OCI-LY3 (cell line): ENCODE measurements at regions not wholly inside any gene's neighbourhood (a gene's known extent, or its start where the extent isn't known, plus 50 kb on each side); places are given as distances from the start of the nearest gene placed in this dataset.

Experiments
- H2AFZ ChIP-seq: fragments of 200-600, 300-600 bp; shearing (Covaris generic); 2 replicates; pipeline ENCODE4 v1.6.0; 2014; ENCODE audit warnings: antibody characterized with exemption, low read depth, low read length
- H3K27ac ChIP-seq: fragments of 200-600, 300-600 bp; sonication (generic); 2 replicates; pipeline ENCODE4 v1.5.1; 2014; ENCODE audit warnings: mild to moderate bottlenecking, low read length, moderate library complexity, mixed read lengths
- H3K27me3 ChIP-seq: fragments of 200-600, 300-600 bp; sonication (generic); 2 replicates; pipeline ENCODE4 v1.6.1; 2014; ENCODE audit warnings: low read depth, low read length, mixed read lengths
- H3K36me3 ChIP-seq: fragments of 200-600, 300-600 bp; sonication (generic); replicated peaks from 2 replicates; pipeline ENCODE3; 2014; ENCODE audit warnings: low read depth, low read length, mixed read lengths
- H3K4me1 ChIP-seq: fragments of 300-600, 200-600 bp; sonication (generic); 2 replicates; pipeline ENCODE4 v1.6.1; 2014; ENCODE audit warnings: low read length, mixed read lengths
- H3K4me2 ChIP-seq: fragments of 200-600, 300-600 bp; sonication (generic); 2 replicates; pipeline ENCODE4 v1.6.1; 2014; ENCODE audit warnings: low read length, mixed read lengths
- H3K4me3 ChIP-seq: fragments of 300-600, 200-600 bp; sonication (generic); 2 replicates; pipeline ENCODE4 v1.5.1; 2014; ENCODE audit warnings: antibody characterized with exemption, mild to moderate bottlenecking, low read length, moderate library complexity
- H3K79me2 ChIP-seq: fragments of 300-600, 200-600 bp; shearing (Covaris generic); 2 replicates; pipeline ENCODE4 v1.6.1; 2014; ENCODE audit warnings: mild to moderate bottlenecking, low read length, mixed read lengths
- H3K9ac ChIP-seq: fragments of 300-600, 200-600 bp; shearing (Covaris generic); 2 replicates; pipeline ENCODE4 v1.6.0; 2014; ENCODE audit warnings: mild to moderate bottlenecking, low read length, moderate library complexity
- H3K9me3 ChIP-seq: fragments of 200-600, 300-600 bp; shearing (Covaris generic); 2 replicates; pipeline ENCODE4 v1.6.1; 2014; ENCODE audit warnings: low read length, mixed read lengths; ENCODE audit not compliant: insufficient read depth
- H4K20me1 ChIP-seq: fragments of 200-600, 300-600 bp; sonication (generic); 2 replicates; pipeline ENCODE4 v1.6.1; 2016; ENCODE audit warnings: low read length, mixed read lengths; ENCODE audit not compliant: insufficient read depth
- EZH2phosphoT487 ChIP-seq: fragments of 200-600 bp; shearing (Covaris generic); IDR thresholded peaks from 2 replicates; pipeline ENCODE4 v1.6.1; 2018; ENCODE audit warnings: antibody characterized with exemption, mixed run types, low read depth
- TF ChIP-seq, protein P1 (sequence below): fragments of 200-600, 300-600 bp; sonication (generic); IDR thresholded peaks from 2 replicates; pipeline ENCODE4 v1.5.1; 2014; ENCODE audit warnings: antibody characterized with exemption, low read length, low read depth

GRCh38 chr1:11373029-11373894 is 100.3 kb downstream of the UBIAD1 start:
- Histone ChIP-seq H2AFZ (no peak overlapping the region), H3K79me2 (no peaks in the 10 kb centered on the region), H3K36me3 (no peaks in the 10 kb centered on the region), H3K27ac (no peak overlapping the region), H3K27me3 (no peaks in the 10 kb centered on the region), H3K4me3 (no peak overlapping the region), H4K20me1 (no peaks in the 10 kb centered on the region), H3K4me1 (no peaks in the 10 kb centered on the region), H3K9me3 (no peaks in the 10 kb centered on the region), H3K4me2 (no peak overlapping the region), H3K9ac (no peak overlapping the region)
- TF ChIP-seq, protein P1, sequence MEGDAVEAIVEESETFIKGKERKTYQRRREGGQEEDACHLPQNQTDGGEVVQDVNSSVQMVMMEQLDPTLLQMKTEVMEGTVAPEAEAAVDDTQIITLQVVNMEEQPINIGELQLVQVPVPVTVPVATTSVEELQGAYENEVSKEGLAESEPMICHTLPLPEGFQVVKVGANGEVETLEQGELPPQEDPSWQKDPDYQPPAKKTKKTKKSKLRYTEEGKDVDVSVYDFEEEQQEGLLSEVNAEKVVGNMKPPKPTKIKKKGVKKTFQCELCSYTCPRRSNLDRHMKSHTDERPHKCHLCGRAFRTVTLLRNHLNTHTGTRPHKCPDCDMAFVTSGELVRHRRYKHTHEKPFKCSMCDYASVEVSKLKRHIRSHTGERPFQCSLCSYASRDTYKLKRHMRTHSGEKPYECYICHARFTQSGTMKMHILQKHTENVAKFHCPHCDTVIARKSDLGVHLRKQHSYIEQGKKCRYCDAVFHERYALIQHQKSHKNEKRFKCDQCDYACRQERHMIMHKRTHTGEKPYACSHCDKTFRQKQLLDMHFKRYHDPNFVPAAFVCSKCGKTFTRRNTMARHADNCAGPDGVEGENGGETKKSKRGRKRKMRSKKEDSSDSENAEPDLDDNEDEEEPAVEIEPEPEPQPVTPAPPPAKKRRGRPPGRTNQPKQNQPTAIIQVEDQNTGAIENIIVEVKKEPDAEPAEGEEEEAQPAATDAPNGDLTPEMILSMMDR: no peak
- no peak for TF ChIP-seq EZH2phosphoT487

GRCh38 chr1:11373895-11374747 is 101.1 kb downstream of the UBIAD1 start:
- H3K27me3 ChIP-seq: no peaks in the 10 kb centered on the region
- no peak overlapping the region for H3K27ac ChIP-seq
- no peaks in the 10 kb centered on the region for H3K79me2 ChIP-seq
- no peaks in the 10 kb centered on the region for H3K4me1 ChIP-seq
- H3K36me3 ChIP-seq: no peaks in the 10 kb centered on the region
- no peak overlapping the region for H3K4me3 ChIP-seq
- no peaks in the 10 kb centered on the region for H3K9me3 ChIP-seq
- H3K4me2 ChIP-seq: no peak overlapping the region
- TF ChIP-seq, protein P1: no peak
- TF ChIP-seq EZH2phosphoT487: no peak
- H2AFZ ChIP-seq: no peak overlapping the region
- H4K20me1 ChIP-seq: no peaks in the 10 kb centered on the region
- no peak overlapping the region for H3K9ac ChIP-seq

GRCh38 chr1:11374748-11375110 is 101.7 kb downstream of the UBIAD1 start:
- Histone ChIP-seq H3K36me3 (no peaks in the 10 kb centered on the region), H3K4me2 (no peak overlapping the region), H3K4me3 (no peak overlapping the region), H3K9me3 (no peaks in the 10 kb centered on the region), H2AFZ (no peak overlapping the region), H3K9ac (no peak overlapping the region), H3K27me3 (peaks cover 2% of the 10 kb centered on the region; the same call in 1 of the 2 replicates), H3K79me2 (no peaks in the 10 kb centered on the region), H3K4me1 (no peaks in the 10 kb centered on the region), H3K27ac (no peak overlapping the region), H4K20me1 (no peaks in the 10 kb centered on the region)
- TF ChIP-seq, protein P1: no peak
- TF ChIP-seq EZH2phosphoT487: no peak

DNA sequence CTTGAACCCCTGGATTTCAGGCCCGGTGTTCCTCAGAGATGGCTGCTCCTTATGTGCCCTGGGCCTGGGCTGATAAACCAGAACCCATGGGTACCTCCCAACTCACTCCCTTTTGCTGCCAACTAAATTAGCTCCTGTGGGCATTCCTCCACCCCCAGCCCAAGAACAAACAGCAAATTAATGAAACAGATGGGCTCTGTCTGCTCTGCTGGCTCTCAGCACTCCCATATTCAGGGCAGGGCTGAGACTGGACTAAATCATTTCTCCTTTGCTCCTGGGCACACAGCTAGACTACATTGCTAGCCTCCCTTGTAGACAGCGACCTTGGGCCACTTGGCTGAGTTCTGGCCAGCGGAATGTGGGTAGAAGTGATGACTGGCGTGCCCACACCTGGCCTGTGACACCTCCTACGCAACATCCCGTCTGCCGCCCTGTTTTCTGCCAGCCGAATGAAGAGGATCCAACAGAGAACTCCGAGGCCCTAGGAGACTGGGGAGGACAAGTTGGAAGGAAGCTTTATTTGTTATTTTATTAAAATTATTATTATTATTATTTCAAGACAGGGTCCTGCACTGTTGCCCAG is 101.9 kb upstream of the DISP3 start:
- no peaks in the 10 kb centered on the region for H3K79me2 ChIP-seq
- H2AFZ ChIP-seq: no peak overlapping the region
- no peak overlapping the region for H3K4me2 ChIP-seq
- H3K9me3 ChIP-seq: no peaks in the 10 kb centered on the region
- no peaks in the 10 kb centered on the region for H3K36me3 ChIP-seq
- H3K27ac ChIP-seq: no peak overlapping the region
- no peak overlapping the region for H3K4me3 ChIP-seq
- TF ChIP-seq, protein P1: no peak
- no peak for TF ChIP-seq EZH2phosphoT487
- H4K20me1 ChIP-seq: no peaks in the 10 kb centered on the region
- no peak overlapping the region for H3K9ac ChIP-seq
- peaks cover 5% of the 10 kb centered on the region; the same call in 1 of the 2 replicates for H3K27me3 ChIP-seq
- no peaks in the 10 kb centered on the region for H3K4me1 ChIP-seq
